IPS-20b (cell line): ENCODE measurements at regions not wholly inside any gene's neighbourhood (a gene's known extent, or its start where the extent isn't known, plus 50 kb on each side); places are given as distances from the start of the nearest gene placed in this dataset.

ENCODE experiments used
- H3K27ac ChIP-seq: one replicate; pipeline ENCODE4 v1.5.1; 2013; ENCODE audit warnings: low read length
- H3K27me3 ChIP-seq: 2 replicates; pipeline ENCODE4 v1.6.1; 2013; ENCODE audit warnings: mild to moderate bottlenecking, low read length, inconsistent platforms; ENCODE audit not compliant: insufficient read depth
- H3K36me3 ChIP-seq: 2 replicates; pipeline ENCODE4 v1.6.1; 2013; ENCODE audit warnings: low read depth, mild to moderate bottlenecking, inconsistent platforms, low read length, moderate library complexity; ENCODE audit not compliant: insufficient read depth
- H3K4me1 ChIP-seq: 2 replicates; pipeline ENCODE4 v1.6.1; 2013; ENCODE audit warnings: mild to moderate bottlenecking, control low read depth, inconsistent platforms, low read length, moderate library complexity; ENCODE audit not compliant: insufficient read depth
- H3K4me3 ChIP-seq: 2 replicates; pipeline ENCODE4 v1.5.1; 2013; ENCODE audit warnings: mild to moderate bottlenecking, low read length, inconsistent platforms
- H3K9ac ChIP-seq: 2 replicates; pipeline ENCODE4 v1.6.1; 2013; ENCODE audit warnings: low read depth, mild to moderate bottlenecking, inconsistent platforms, low read length, moderate library complexity
- H3K9me3 ChIP-seq: 2 replicates; pipeline ENCODE4 v1.6.1; 2013; ENCODE audit warnings: mild to moderate bottlenecking, low read depth, low read length, inconsistent platforms; ENCODE audit not compliant: insufficient read depth

GRCh38 chr18:2324459-2324858 is 246.8 kb downstream of the METTL4 start:
- Histone ChIP-seq H3K27ac (no peak overlapping the region), H3K36me3 (no peaks in the 10 kb centered on the region), H3K4me1 (no peaks in the 10 kb centered on the region), H3K27me3 (no peaks in the 10 kb centered on the region), H3K4me3 (no peak overlapping the region), H3K9me3 (no peaks in the 10 kb centered on the region), H3K9ac (no peak overlapping the region)

GRCh38 chr18:2325308-2325849 is 245.9 kb downstream of the METTL4 start:
- no peaks in the 10 kb centered on the region for H3K9me3 ChIP-seq
- no peaks in the 10 kb centered on the region for H3K4me1 ChIP-seq
- H3K36me3 ChIP-seq = no peaks in the 10 kb centered on the region
- H3K27me3 ChIP-seq = no peaks in the 10 kb centered on the region
- H3K4me3 ChIP-seq = no peak overlapping the region
- H3K27ac ChIP-seq = no peak overlapping the region
- no peak overlapping the region for H3K9ac ChIP-seq

- Histone ChIP-seq H3K9ac (no peak overlapping the region), H3K36me3 (no peaks in the 10 kb centered on the region), H3K27me3 (no peaks in the 10 kb centered on the region), H3K4me3 (no peak overlapping the region), H3K4me1 (no peaks in the 10 kb centered on the region), H3K27ac (no peak overlapping the region), H3K9me3 (no peaks in the 10 kb centered on the region)
Observed at GRCh38 chr18:2325933-2326332, 245.4 kb downstream of the METTL4 start.

- no peak overlapping the region for H3K9ac ChIP-seq
Observed at GRCh38 chr18:2326999-2327398, 244.3 kb downstream of the METTL4 start.

GRCh38 chr18:2330764-2331163 is 240.5 kb downstream of the METTL4 start:
- Histone ChIP-seq H3K27ac (no peak overlapping the region), H3K4me1 (no peaks in the 10 kb centered on the region), H3K4me3 (no peak overlapping the region), H3K36me3 (no peaks in the 10 kb centered on the region), H3K9ac (no peak overlapping the region), H3K9me3 (no peaks in the 10 kb centered on the region), H3K27me3 (no peaks in the 10 kb centered on the region)

More at GRCh38 chr18:2326999-2327398, 244.3 kb downstream of the METTL4 start:
- H3K27me3 ChIP-seq = no peaks in the 10 kb centered on the region
- no peaks in the 10 kb centered on the region for H3K36me3 ChIP-seq
- no peak overlapping the region for H3K27ac ChIP-seq
- no peaks in the 10 kb centered on the region for H3K9me3 ChIP-seq
- H3K4me3 ChIP-seq = no peak overlapping the region
- no peaks in the 10 kb centered on the region for H3K4me1 ChIP-seq

GRCh38 chr18:2331491-2331890 is 239.8 kb downstream of the METTL4 start:
- no peaks in the 10 kb centered on the region for H3K9me3 ChIP-seq
- H3K4me1 ChIP-seq = no peaks in the 10 kb centered on the region
- H3K36me3 ChIP-seq = no peaks in the 10 kb centered on the region
- no peak overlapping the region for H3K27ac ChIP-seq
- H3K27me3 ChIP-seq = no peaks in the 10 kb centered on the region
- H3K9ac ChIP-seq = no peak overlapping the region
- no peak overlapping the region for H3K4me3 ChIP-seq

GRCh38 chr18:2336690-2337392 is 234.5 kb downstream of the METTL4 start:
- Histone ChIP-seq H3K4me3 (no peak overlapping the region), H3K9ac (no peak overlapping the region), H3K36me3 (no peaks in the 10 kb centered on the region), H3K27ac (no peak overlapping the region), H3K4me1 (no peaks in the 10 kb centered on the region), H3K9me3 (no peaks in the 10 kb centered on the region), H3K27me3 (no peaks in the 10 kb centered on the region)

GRCh38 chr18:2337552-2338141 is 233.7 kb downstream of the METTL4 start:
- no peaks in the 10 kb centered on the region for H3K27me3 ChIP-seq
- H3K4me3 ChIP-seq = no peak overlapping the region
- H3K27ac ChIP-seq = no peak overlapping the region
- H3K36me3 ChIP-seq = no peaks in the 10 kb centered on the region
- H3K9ac ChIP-seq = no peak overlapping the region
- H3K9me3 ChIP-seq = no peaks in the 10 kb centered on the region
- no peaks in the 10 kb centered on the region for H3K4me1 ChIP-seq

- H3K27ac ChIP-seq = no peak overlapping the region
Observed at GRCh38 chr18:2338601-2339000, 232.7 kb downstream of the METTL4 start.

GRCh38 chr18:2340335-2340734 is 231.0 kb downstream of the METTL4 start:
- Histone ChIP-seq H3K9me3 (no peaks in the 10 kb centered on the region), H3K4me1 (no peaks in the 10 kb centered on the region), H3K27me3 (no peaks in the 10 kb centered on the region), H3K27ac (no peak overlapping the region), H3K4me3 (no peak overlapping the region), H3K9ac (no peak overlapping the region), H3K36me3 (no peaks in the 10 kb centered on the region)

More at GRCh38 chr18:2338601-2339000, 232.7 kb downstream of the METTL4 start:
- H3K27me3 ChIP-seq = no peaks in the 10 kb centered on the region
- H3K4me1 ChIP-seq = no peaks in the 10 kb centered on the region
- no peak overlapping the region for H3K9ac ChIP-seq
- H3K4me3 ChIP-seq = no peak overlapping the region
- no peaks in the 10 kb centered on the region for H3K9me3 ChIP-seq
- no peaks in the 10 kb centered on the region for H3K36me3 ChIP-seq

- Histone ChIP-seq H3K27me3 (no peaks in the 10 kb centered on the region), H3K9me3 (no peaks in the 10 kb centered on the region), H3K9ac (no peak overlapping the region), H3K4me1 (no peaks in the 10 kb centered on the region), H3K4me3 (no peak overlapping the region), H3K36me3 (no peaks in the 10 kb centered on the region), H3K27ac (no peak overlapping the region)
Observed at GRCh38 chr18:2348003-2348402, 223.3 kb downstream of the METTL4 start.
